H1 (cell line): ENCODE measurements at regions not wholly inside any gene's neighbourhood (a gene's known extent, or its start where the extent isn't known, plus 50 kb on each side); places are given as distances from the start of the nearest gene placed in this dataset.

Source experiments
- CHD7 ChIP-seq: fragments of 300-600 bp; sonication (generic); IDR thresholded peaks from 2 replicates; pipeline ENCODE4 v1.7.1; 2012; ENCODE audit warnings: low read length, moderate library complexity, mild to moderate bottlenecking, inconsistent platforms; ENCODE audit not compliant: insufficient replicate concordance
- CTBP2 ChIP-seq: IDR thresholded peaks from 2 replicates; pipeline ENCODE4 v1.7.0; 2011; ENCODE audit warnings: borderline replicate concordance, mild to moderate bottlenecking, moderate library complexity, mixed read lengths, low read length; ENCODE audit not compliant: insufficient read depth, insufficient read length
- GTF2F1 ChIP-seq: IDR thresholded peaks from 2 replicates; pipeline ENCODE4 v1.6.1; 2012; ENCODE audit warnings: low read depth, low read length, improper control_type of control experiment, borderline replicate concordance
- HDAC2 ChIP-seq, 2 experiments: fragments of 300-600 bp in 1 of 2; sonication (generic) in 1 of 2; IDR thresholded peaks; 2 replicates each; pipeline ENCODE4 v1.6.1; 2011 to 2012; ENCODE audit warnings: low read depth in 2 of 2, low read length in 2 of 2, mild to moderate bottlenecking in 2 of 2, moderate library complexity in 2 of 2, borderline replicate concordance in 1 of 2, inconsistent platforms in 1 of 2
- KDM5A ChIP-seq: fragments of 200-600 bp; IDR thresholded peaks from 2 replicates; pipeline ENCODE4 v1.7.1; 2012; ENCODE audit warnings: mild to moderate bottlenecking, low read length, inconsistent platforms, mixed read lengths
- NANOG ChIP-seq: IDR thresholded peaks from 2 replicates; pipeline ENCODE4 v1.6.1; 2011; ENCODE audit warnings: low read length, low read depth, mild to moderate bottlenecking, inconsistent platforms; ENCODE audit not compliant: insufficient read depth, poor library complexity, severe bottlenecking
- SP2 ChIP-seq: IDR thresholded peaks from 2 replicates; pipeline ENCODE4 v1.6.1; 2012; ENCODE audit warnings: mild to moderate bottlenecking, low read length, inconsistent platforms

GRCh38 chr16:76193906-76194615, 83.1 kb upstream of the CNTNAP4 start (continued):
- TF ChIP-seq CHD7 (no peak), NANOG (no peak), GTF2F1 (no peak), CTBP2 (no peak), KDM5A (no peak), HDAC2 (IDR thresholded peaks at IDR 0.05; ENCODE audit: borderline replicate concordance in 1 of 2, low read depth in 2 of 2, low read length in 2 of 2) (no peak), SP2 (no peak)
